Heart left ventricle (tissue), 13 donors: ENCODE measurements at regions not wholly inside any gene's neighbourhood (a gene's known extent, or its start where the extent isn't known, plus 50 kb on each side); places are given as distances from the start of the nearest gene placed in this dataset.

Experiments used
- POLR2A ChIP-seq, 2 donors: fragments of 450-650 bp; IDR thresholded peaks; one replicate each; pipeline ENCODE4 v1.6.1; 2017; ENCODE audit warnings: antibody characterized with exemption in 2 of 2, mild to moderate bottlenecking in 2 of 2, moderate library complexity in 2 of 2
- TF ChIP-seq, protein P1 (sequence below), 12 donors: fragments of 200-600 bp; sonication (generic) in 4 of 12; IDR thresholded peaks; one replicate each; pipeline versions ENCODE4 v1.5.0 to v1.8.0; 2018 to 2022; ENCODE audit warnings: antibody characterized with exemption in 12 of 12, mild to moderate bottlenecking in 5 of 12
- donor health status: ischemic (EF 13 %, LVEDD 7.1; RV severe dilation, severe dysfunction).
- donor health status: DM: no; HTN: yes; CAD: no.
- donor health status: DM: no; HTN: no; CAD: no.
- donor health status: ischemic (EF 25% LVEDD 6.9; RV normal size, moderate dysfunction).
- donor health status: ischemic (EF 25% LVEDD 5.7; RV mildly dilated, moderate dysfunction).
- donor health status: ischemic (EF 35%, LVEDD 5.7; RV mildly dilated, moderate dysfunction).
- donor health status: nonischemic (EF 11% LVEDD 7.7; RV severe dilation, severe dysfunction).
- donor health status: DM: yes; HTN: yes; CAD: no.
- donor health status: PGD.
- donor health status: ischemic (EF 29% LVEDD 5.4; RV normal size, mild dysfunction).
- donor health status: nonischemic (EF 23%, LVEDD 6.1; RV moderate dilation, normal function).

DNA sequence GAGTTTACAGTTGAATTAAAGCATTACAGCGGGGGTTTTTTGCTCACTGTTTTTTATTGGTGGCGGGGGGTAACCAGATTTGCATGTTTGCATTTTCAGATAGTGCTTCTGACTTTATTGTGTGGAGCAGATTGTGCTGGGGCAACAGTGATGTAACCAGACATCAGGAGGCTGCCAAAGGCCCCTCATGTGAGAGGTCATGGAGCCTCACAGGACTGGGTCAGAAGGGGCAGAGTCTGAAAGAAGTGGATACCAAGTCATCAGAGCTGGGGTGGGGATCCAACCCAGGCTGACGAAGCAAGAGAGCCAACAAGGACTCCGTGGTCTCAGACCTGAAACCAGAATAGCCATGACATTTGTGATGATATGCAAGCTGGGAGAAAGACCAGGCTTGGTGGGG lies 259.4 kb upstream of the TAS2R1 start:
- TF ChIP-seq, protein P1, sequence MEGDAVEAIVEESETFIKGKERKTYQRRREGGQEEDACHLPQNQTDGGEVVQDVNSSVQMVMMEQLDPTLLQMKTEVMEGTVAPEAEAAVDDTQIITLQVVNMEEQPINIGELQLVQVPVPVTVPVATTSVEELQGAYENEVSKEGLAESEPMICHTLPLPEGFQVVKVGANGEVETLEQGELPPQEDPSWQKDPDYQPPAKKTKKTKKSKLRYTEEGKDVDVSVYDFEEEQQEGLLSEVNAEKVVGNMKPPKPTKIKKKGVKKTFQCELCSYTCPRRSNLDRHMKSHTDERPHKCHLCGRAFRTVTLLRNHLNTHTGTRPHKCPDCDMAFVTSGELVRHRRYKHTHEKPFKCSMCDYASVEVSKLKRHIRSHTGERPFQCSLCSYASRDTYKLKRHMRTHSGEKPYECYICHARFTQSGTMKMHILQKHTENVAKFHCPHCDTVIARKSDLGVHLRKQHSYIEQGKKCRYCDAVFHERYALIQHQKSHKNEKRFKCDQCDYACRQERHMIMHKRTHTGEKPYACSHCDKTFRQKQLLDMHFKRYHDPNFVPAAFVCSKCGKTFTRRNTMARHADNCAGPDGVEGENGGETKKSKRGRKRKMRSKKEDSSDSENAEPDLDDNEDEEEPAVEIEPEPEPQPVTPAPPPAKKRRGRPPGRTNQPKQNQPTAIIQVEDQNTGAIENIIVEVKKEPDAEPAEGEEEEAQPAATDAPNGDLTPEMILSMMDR (IDR thresholded peaks at IDR 0.05) = no peak
- TF ChIP-seq POLR2A (IDR thresholded peaks at IDR 0.05) = no peak
